MG63 (cell line): ENCODE measurements at regions not wholly inside any gene's neighbourhood (a gene's known extent, or its start where the extent isn't known, plus 50 kb on each side); places are given as distances from the start of the nearest gene placed in this dataset.
A peak's percentile ranks its signal among the peaks of the same experiment; 100 is the strongest.

Experiments
- DNase-seq: peaks from one replicate; pipeline ENCODE4 v3.0.0-alpha.2; 2020
- H3K27me3 ChIP-seq: fragments of 250-450 bp; sonication (Bioruptor Pico); 2 replicates; pipeline ENCODE4 v1.5.1; 2020; ENCODE audit warnings: mild to moderate bottlenecking, moderate library complexity
- H3K36me3 ChIP-seq: fragments of 250-450 bp; sonication (Bioruptor Pico); 2 replicates; pipeline ENCODE4 v1.5.1; 2020; ENCODE audit warnings: mild to moderate bottlenecking, moderate library complexity
- H3K4me3 ChIP-seq: fragments of 250-450 bp; sonication (Bioruptor Pico); 2 replicates; pipeline ENCODE4 v1.5.1; 2020; ENCODE audit warnings: mild to moderate bottlenecking, moderate library complexity
- H3K9me3 ChIP-seq: fragments of 250-450 bp; sonication (Bioruptor Pico); 2 replicates; pipeline ENCODE4 v1.5.1; 2020; ENCODE audit warnings: mild to moderate bottlenecking, moderate library complexity

GRCh38 chr10:2968401-2969058, 98.8 kb upstream of the PFKP start:
- DNase-seq: peak; percentile 64

GRCh38 chr10:2966134-2966533, 101.2 kb upstream of the PFKP start:
- Histone ChIP-seq H3K27me3 (no peaks in the 10 kb centered on the region), H3K9me3 (peaks cover 2% of the 10 kb centered on the region; the same call in 1 of the 2 replicates), H3K36me3 (no peaks in the 10 kb centered on the region), H3K4me3 (no peak overlapping the region)
- no peak for DNase-seq

More at GRCh38 chr10:2968401-2969058, 98.8 kb upstream of the PFKP start:
- no peaks in the 10 kb centered on the region for H3K36me3 ChIP-seq
- peaks cover 2% of the 10 kb centered on the region; the same call in 1 of the 2 replicates for H3K9me3 ChIP-seq
- H3K4me3 ChIP-seq: no peak overlapping the region
- H3K27me3 ChIP-seq: no peaks in the 10 kb centered on the region

- Histone ChIP-seq H3K36me3 (no peaks in the 10 kb centered on the region), H3K27me3 (no peaks in the 10 kb centered on the region), H3K4me3 (no peak overlapping the region), H3K9me3 (peaks cover 2% of the 10 kb centered on the region; the same call in 1 of the 2 replicates)
- no peak for DNase-seq
These were observed 102.6 kb upstream of the PFKP start for GRCh38 chr10:2964632-2965296.

GRCh38 chr10:2963889-2964631, 103.3 kb upstream of the PFKP start:
- H3K4me3 ChIP-seq: no peak overlapping the region
- DNase-seq: no peak
- H3K27me3 ChIP-seq: no peaks in the 10 kb centered on the region
- H3K9me3 ChIP-seq: peaks cover 2% of the 10 kb centered on the region; the same call in 1 of the 2 replicates
- H3K36me3 ChIP-seq: no peaks in the 10 kb centered on the region

GRCh38 chr10:2962194-2962593, 105.2 kb upstream of the PFKP start:
- DNase-seq: no peak
- Histone ChIP-seq H3K4me3 (no peak overlapping the region), H3K36me3 (no peaks in the 10 kb centered on the region), H3K27me3 (no peaks in the 10 kb centered on the region), H3K9me3 (peaks cover 2% of the 10 kb centered on the region; the same call in 1 of the 2 replicates)

GRCh38 chr10:2958659-2959058, 108.7 kb upstream of the PFKP start:
- Histone ChIP-seq H3K36me3 (no peaks in the 10 kb centered on the region), H3K4me3 (no peak overlapping the region), H3K9me3 (no peaks in the 10 kb centered on the region), H3K27me3 (0 out of 2 replicates have a peak, but pooled peaks cover 4% of the 10 kb centered on the region)
- DNase-seq: no peak

GRCh38 chr10:2957785-2958184, 109.6 kb upstream of the PFKP start:
- Histone ChIP-seq H3K9me3 (no peaks in the 10 kb centered on the region), H3K27me3 (0 out of 2 replicates have a peak, but pooled peaks cover 4% of the 10 kb centered on the region), H3K36me3 (no peaks in the 10 kb centered on the region), H3K4me3 (no peak overlapping the region)
- no peak for DNase-seq

- 0 out of 2 replicates have a peak, but pooled peaks cover 4% of the 10 kb centered on the region for H3K27me3 ChIP-seq
These were observed 112.3 kb upstream of the PFKP start for GRCh38 chr10:2955064-2955463.

GRCh38 chr10:2953495-2953894, 113.9 kb upstream of the PFKP start:
- no peak for DNase-seq
- H3K27me3 ChIP-seq: 0 out of 2 replicates have a peak, but pooled peaks cover 4% of the 10 kb centered on the region
- H3K9me3 ChIP-seq: no peaks in the 10 kb centered on the region
- H3K36me3 ChIP-seq: no peaks in the 10 kb centered on the region
- H3K4me3 ChIP-seq: no peak overlapping the region

More at GRCh38 chr10:2955064-2955463, 112.3 kb upstream of the PFKP start:
- Histone ChIP-seq H3K9me3 (no peaks in the 10 kb centered on the region), H3K36me3 (no peaks in the 10 kb centered on the region), H3K4me3 (no peak overlapping the region)
- DNase-seq: no peak

GRCh38 chr10:2951235-2951835, 116.0 kb upstream of the PFKP start:
- no peak for DNase-seq
- H3K36me3 ChIP-seq: no peaks in the 10 kb centered on the region
- no peak overlapping the region for H3K4me3 ChIP-seq
- no peaks in the 10 kb centered on the region for H3K9me3 ChIP-seq
- 0 out of 2 replicates have a peak, but pooled peaks cover 4% of the 10 kb centered on the region for H3K27me3 ChIP-seq

- no peak for DNase-seq
- Histone ChIP-seq H3K4me3 (no peak overlapping the region), H3K9me3 (no peaks in the 10 kb centered on the region), H3K36me3 (no peaks in the 10 kb centered on the region), H3K27me3 (0 out of 2 replicates have a peak, but pooled peaks cover 4% of the 10 kb centered on the region)
These were observed 116.8 kb upstream of the PFKP start for GRCh38 chr10:2950546-2950945.

- H3K27me3 ChIP-seq: 0 out of 2 replicates have a peak, but pooled peaks cover 4% of the 10 kb centered on the region
- H3K9me3 ChIP-seq: no peaks in the 10 kb centered on the region
- DNase-seq: peak; percentile 88
- no peaks in the 10 kb centered on the region for H3K36me3 ChIP-seq
- H3K4me3 ChIP-seq: no peak overlapping the region
These were observed 117.4 kb upstream of the PFKP start for GRCh38 chr10:2949948-2950354.

GRCh38 chr10:2949221-2949947, 118.0 kb upstream of the PFKP start:
- Histone ChIP-seq H3K36me3 (no peaks in the 10 kb centered on the region), H3K4me3 (no peak overlapping the region), H3K27me3 (0 out of 2 replicates have a peak, but pooled peaks cover 4% of the 10 kb centered on the region), H3K9me3 (no peaks in the 10 kb centered on the region)
- no peak for DNase-seq

GRCh38 chr10:2948127-2948854, 119.1 kb upstream of the PFKP start:
- Histone ChIP-seq H3K27me3 (0 out of 2 replicates have a peak, but pooled peaks cover 2% of the 10 kb centered on the region), H3K36me3 (no peaks in the 10 kb centered on the region), H3K9me3 (no peaks in the 10 kb centered on the region), H3K4me3 (no peak overlapping the region)
- DNase-seq: no peak

- Histone ChIP-seq H3K4me3 (no peak overlapping the region), H3K36me3 (no peaks in the 10 kb centered on the region), H3K9me3 (no peaks in the 10 kb centered on the region), H3K27me3 (peaks cover 19% of the 10 kb centered on the region)
- DNase-seq: no peak
These were observed 122.6 kb upstream of the PFKP start for GRCh38 chr10:2944788-2945187.
